NT2/D1 (cell line): ENCODE measurements at regions not wholly inside any gene's neighbourhood (a gene's known extent, or its start where the extent isn't known, plus 50 kb on each side); places are given as distances from the start of the nearest gene placed in this dataset.

ENCODE experiments used
- SUZ12 ChIP-seq: IDR thresholded peaks from 2 replicates; pipeline ENCODE4 v1.6.1; 2011; ENCODE audit not compliant: insufficient read length, insufficient read depth; ENCODE audit errors: extremely low read depth
- ZNF274 ChIP-seq: IDR thresholded peaks from 2 replicates; pipeline ENCODE4 v1.6.1; 2011; ENCODE audit warnings: mild to moderate bottlenecking, low read depth, low read length

DNA sequence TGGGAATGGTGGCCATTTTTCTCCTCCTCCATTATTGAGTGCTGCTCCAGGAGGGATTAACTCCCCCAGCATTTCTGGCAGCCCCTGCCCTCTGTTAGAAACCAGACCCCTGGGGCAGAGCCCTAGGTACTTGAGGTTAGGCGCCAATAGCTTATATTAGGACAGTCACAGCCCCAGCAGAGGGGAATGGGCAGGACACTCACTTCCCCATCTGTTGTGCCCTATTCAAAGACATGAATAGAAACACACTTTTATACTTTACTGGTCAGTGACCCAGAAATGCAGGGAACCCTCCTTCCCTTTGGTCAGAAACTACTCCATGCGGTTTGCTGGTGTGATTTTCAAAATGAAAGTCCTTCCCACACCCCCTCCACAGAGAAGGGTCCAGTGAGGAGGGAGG is 267.7 kb downstream of the PTBP2 start:
- no peak for TF ChIP-seq ZNF274
- TF ChIP-seq SUZ12 = no peak
